Heart right ventricle (tissue), 16 donors: ENCODE measurements at regions not wholly inside any gene's neighbourhood (a gene's known extent, or its start where the extent isn't known, plus 50 kb on each side); places are given as distances from the start of the nearest gene placed in this dataset.

Experiments
- ATAC-seq, 8 donors: fragments of 200-7000 bp; cut with Tn5 transposase; one replicate each; pipeline ENCODE4 v1.9.1; 2020; ENCODE audit warnings: mild to moderate bottlenecking in 8 of 8, moderate library complexity in 8 of 8, moderate number of reproducible peaks in 1 of 8
- DNase-seq, 2 donors: peaks; one replicate each; pipeline ENCODE4 v3.0.0-alpha.2; 2020
- H3K27ac ChIP-seq, 10 donors: fragments of 200-600 bp; sonication (generic) in 2 of 10; one replicate each; pipeline versions ENCODE4 v1.5.0 to v1.8.0; 2020 to 2022; ENCODE audit warnings: mild to moderate bottlenecking in 3 of 10
- H3K27me3 ChIP-seq, 7 donors: fragments of 200-600 bp; one replicate each; pipeline ENCODE4 v1.8.0; 2021 to 2022; ENCODE audit warnings: mild to moderate bottlenecking in 2 of 7
- H3K36me3 ChIP-seq, 9 donors: fragments of 200-600 bp; sonication (generic) in 1 of 9; one replicate each; pipeline versions ENCODE4 v1.5.0 to v1.8.0; 2020 to 2022; ENCODE audit warnings: mild to moderate bottlenecking in 2 of 9
- H3K4me1 ChIP-seq, 9 donors: fragments of 200-600 bp; sonication (generic) in 1 of 9; one replicate each; pipeline versions ENCODE4 v1.5.0 to v1.8.0; 2020 to 2022; ENCODE audit warnings: mild to moderate bottlenecking in 4 of 9
- H3K4me3 ChIP-seq, 10 donors: fragments of 200-600 bp; sonication (generic) in 2 of 10; one replicate each; pipeline versions ENCODE4 v1.5.0 to v1.8.0; 2020 to 2022; ENCODE audit warnings: mild to moderate bottlenecking in 7 of 10, moderate library complexity in 2 of 10
- H3K9me3 ChIP-seq, 11 donors: fragments of 200-600 bp in 10 of 11; sonication (generic) in 2 of 11; one replicate each; pipeline versions ENCODE4 v1.5.0 to v1.8.0; 2013 to 2022; ENCODE audit warnings: mild to moderate bottlenecking in 2 of 11, control low read depth in 1 of 11, moderate library complexity in 1 of 11
- CTCF ChIP-seq, 9 donors: fragments of 200-600 bp; sonication (generic) in 2 of 9; IDR thresholded peaks; one replicate each; pipeline versions ENCODE4 v1.5.0 to v1.8.0; 2021 to 2022; ENCODE audit warnings: antibody characterized with exemption in 9 of 9, mild to moderate bottlenecking in 5 of 9, moderate library complexity in 1 of 9
- WGBS, 2 donors: extraction: QIAGEN DNeasy Blood & Tissue Kit; methylation state at CpG; one replicate each; pipeline ENCODE4 v1.1.7; 2013; ENCODE audit warnings: inconsistent platforms in 1 of 2; 5-methylcytosine and 5-hydroxymethylcytosine counted together
- intact Hi-C, 10 donors: fragments of 100-400 bp; cut with DNase I; formaldehyde crosslinking; loops; one replicate each; pipeline versions ENCODE4 v1.11.1 to v1.14.2; 2022
- donor health status: Arrhythmogenic right ventricular cardiomyopathy.
- donor health status: ischemic (EF 13 %, LVEDD 7.1; RV severe dilation, severe dysfunction).
- donor health status: healthy with polysubstance abuse.
- donor health status: DM: no; HTN: yes; CAD: no.
- donor health status: DM: no; HTN: no; CAD: no.
- donor health status: ischemic (EF 25% LVEDD 6.9; RV normal size, moderate dysfunction).
- donor health status: ischemic (EF 25% LVEDD 5.7; RV mildly dilated, moderate dysfunction).
- donor health status: healthy.
- donor health status: DM: yes; HTN: yes; CAD: no.
- donor health status: Ischemic cardiomyopathy.
- donor health status: ischemic (EF 35%, LVEDD 5.7; RV mildly dilated, moderate dysfunction).
- donor health status: nonischemic (EF 11% LVEDD 7.7; RV severe dilation, severe dysfunction).
- donor health status: DM: yes; HTN: yes; CAD: no.
- donor health status: PGD.
- donor health status: ischemic (EF 29% LVEDD 5.4; RV normal size, mild dysfunction).
- donor health status: nonischemic (EF 23%, LVEDD 6.1; RV moderate dilation, normal function).

GRCh38 chr16:49121636-49122035 lies 160.0 kb downstream of the CBLN1 start:
- ATAC-seq (no peak), DNase-seq (no peak)
- no peaks in the 10 kb centered on the region for H3K36me3 ChIP-seq
- H3K4me3 ChIP-seq = no peak overlapping the region
- no peak for TF ChIP-seq CTCF (IDR thresholded peaks at IDR 0.05)
- no peaks in the 10 kb centered on the region for H3K9me3 ChIP-seq
- no peaks in the 10 kb centered on the region for H3K27me3 ChIP-seq
- no peaks in the 10 kb centered on the region for H3K4me1 ChIP-seq
- WGBS, 2 donors = 83 to 85% methylated on average over 5 of the region's 5 CpGs
- intact Hi-C loops = no loop called here
- H3K27ac ChIP-seq = no peak overlapping the region

GRCh38 chr16:49120631-49121030 lies 161.0 kb downstream of the CBLN1 start:
- 75 to 77% methylated on average over 6 of the region's 6 CpGs for WGBS, 2 donors
- intact Hi-C loops = no loop called here
- ATAC-seq (no peak), DNase-seq (no peak)
- no peaks in the 10 kb centered on the region for H3K36me3 ChIP-seq
- no peaks in the 10 kb centered on the region for H3K4me1 ChIP-seq
- TF ChIP-seq CTCF (IDR thresholded peaks at IDR 0.05) = no peak
- H3K27me3 ChIP-seq = no peaks in the 10 kb centered on the region
- H3K9me3 ChIP-seq = no peaks in the 10 kb centered on the region
- H3K27ac ChIP-seq = no peak overlapping the region
- no peak overlapping the region for H3K4me3 ChIP-seq

- Histone ChIP-seq H3K27me3 (no peaks in the 10 kb centered on the region), H3K9me3 (no peaks in the 10 kb centered on the region), H3K4me3 (no peak overlapping the region), H3K4me1 (peaks cover 0 to 21% (median 11%) of the 10 kb centered on the region in 9 donors), H3K27ac (no peak overlapping the region), H3K36me3 (no peaks in the 10 kb centered on the region)
- DNase-seq = no peak
- WGBS, 2 donors = 69 to 84% methylated on average over 7 of the region's 7 CpGs
- no peak for ATAC-seq
- intact Hi-C loops = no loop called here
- TF ChIP-seq CTCF (IDR thresholded peaks at IDR 0.05) = no peak
Observed at GRCh38 chr16:49116873-49117272, 164.8 kb downstream of the CBLN1 start.

DNA sequence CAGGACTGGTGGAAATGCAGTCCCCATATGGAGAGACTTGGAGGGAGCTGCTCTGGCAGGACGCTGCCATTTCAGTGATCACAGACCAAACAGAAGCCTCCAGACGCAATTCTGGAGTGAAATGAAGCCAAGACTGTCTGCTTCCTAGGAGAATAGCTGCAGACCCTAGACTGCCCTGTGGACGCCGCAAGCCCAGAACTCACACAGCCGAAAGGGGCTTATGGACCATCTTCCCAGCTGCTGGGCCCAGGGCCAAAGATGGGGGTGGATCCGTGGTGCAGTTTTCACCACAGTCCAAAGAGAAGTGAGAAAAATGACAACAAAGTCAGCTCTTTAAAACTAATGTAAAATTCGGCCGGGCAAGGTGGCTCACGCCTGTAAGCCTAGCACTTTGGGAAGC lies 165.7 kb downstream of the CBLN1 start:
- ATAC-seq (no peak), DNase-seq (no peak)
- no peak overlapping the region for H3K27ac ChIP-seq
- H3K4me1 ChIP-seq = peaks cover 0 to 23% (median 11%) of the 10 kb centered on the region in 9 donors
- intact Hi-C loops = no loop called here
- no peak overlapping the region for H3K4me3 ChIP-seq
- no peaks in the 10 kb centered on the region for H3K9me3 ChIP-seq
- WGBS, 2 donors = 75 to 88% methylated on average over 9 of the region's 9 CpGs
- H3K27me3 ChIP-seq = no peaks in the 10 kb centered on the region
- no peaks in the 10 kb centered on the region for H3K36me3 ChIP-seq
- TF ChIP-seq CTCF (IDR thresholded peaks at IDR 0.05) = no peak
